NT2/D1 (cell line): ENCODE measurements at regions not wholly inside any gene's neighbourhood (a gene's known extent, or its start where the extent isn't known, plus 50 kb on each side); places are given as distances from the start of the nearest gene placed in this dataset.

Source experiments
- SUZ12 ChIP-seq: IDR thresholded peaks from 2 replicates; pipeline ENCODE4 v1.6.1; 2011; ENCODE audit not compliant: insufficient read length, insufficient read depth; ENCODE audit errors: extremely low read depth
- YY1 ChIP-seq: IDR thresholded peaks from 2 replicates; pipeline ENCODE4 v1.6.1; 2011; ENCODE audit not compliant: insufficient read length, insufficient read depth
- ZNF274 ChIP-seq: IDR thresholded peaks from 2 replicates; pipeline ENCODE4 v1.6.1; 2011; ENCODE audit warnings: mild to moderate bottlenecking, low read depth, low read length

DNA sequence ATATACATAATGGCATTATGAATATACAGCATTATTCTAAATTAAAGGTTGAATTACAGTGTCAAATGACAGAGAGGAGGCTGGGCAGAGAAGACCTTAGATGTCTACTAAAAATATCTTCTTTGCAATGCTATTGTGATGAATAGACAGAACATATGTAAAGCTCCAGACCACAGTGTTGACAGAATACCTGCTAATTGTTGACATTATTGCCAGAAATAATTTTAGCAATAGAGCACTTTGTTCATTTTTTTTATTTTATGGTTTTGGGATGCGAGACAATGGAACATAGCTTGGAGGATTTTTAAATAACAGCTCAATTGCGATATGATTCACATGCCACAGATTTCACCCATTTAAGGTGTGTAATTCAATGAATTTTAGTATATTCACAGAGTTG lies 508.8 kb downstream of the PSAT1 start:
- TF ChIP-seq ZNF274 (no peak), YY1 (no peak), SUZ12 (no peak)
